Body of pancreas (tissue), 4 donors: ENCODE measurements at regions not wholly inside any gene's neighbourhood (a gene's known extent, or its start where the extent isn't known, plus 50 kb on each side); places are given as distances from the start of the nearest gene placed in this dataset.

Source experiments
- ATAC-seq: fragments of 150-250 bp; one replicate; pipeline ENCODE4 v1.9.1; 2016
- DNase-seq, 4 donors: peaks; one replicate each; pipeline ENCODE4 v3.0.0-alpha.2; 2019
- H3K27ac ChIP-seq, 4 donors: fragments of 200-600 bp; sonication (generic); 1 replicate in 3 of 4; 2 replicates in 1 of 4; pipeline versions ENCODE4 v1.5.1 to v1.6.1; 2016 to 2019; ENCODE audit warnings: mild to moderate bottlenecking in 1 of 4, mixed read lengths in 1 of 4, moderate library complexity in 1 of 4
- H3K27me3 ChIP-seq, 2 donors: fragments of 200-600 bp; sonication (generic); one replicate each; pipeline ENCODE4 v1.6.0; 2016; ENCODE audit warnings: mild to moderate bottlenecking in 1 of 2
- H3K36me3 ChIP-seq, 2 donors: fragments of 200-600 bp; sonication (generic); replicated peaks in 1 of 2; 2 replicates each; pipeline ENCODE4 v1.5.1; 2016; ENCODE audit warnings: low read depth in 2 of 2; ENCODE audit not compliant: insufficient read depth in 1 of 2
- H3K4me1 ChIP-seq: fragments of 200-600 bp; sonication (generic); one replicate; pipeline ENCODE4 v1.6.0; 2016
- H3K4me3 ChIP-seq, 2 donors: fragments of 200-600 bp; sonication (generic); 1 replicate in 1 of 2; 2 replicates in 1 of 2; pipeline ENCODE4 v1.5.1; 2016 to 2019
- H3K9me3 ChIP-seq, 3 donors: fragments of 200-600 bp; sonication (generic); 1 replicate in 2 of 3; 2 replicates in 1 of 3; pipeline ENCODE4 v1.5.1; 2016
- CTCF ChIP-seq, 7 experiments: fragments of 450-650 bp in 4 of 7; fragments of 200-600 bp in 3 of 7; sonication (generic) in 3 of 7; IDR thresholded peaks; one replicate each; pipeline ENCODE4 v1.5.1; 2016 to 2019; ENCODE audit warnings: antibody characterized with exemption in 7 of 7
- POLR2A ChIP-seq, 3 donors: fragments of 450-650 bp; IDR thresholded peaks; one replicate each; pipeline ENCODE4 v1.6.1; 2016; ENCODE audit warnings: antibody characterized with exemption in 3 of 3, mild to moderate bottlenecking in 2 of 3
- WGBS, 2 donors: methylation state at CpG; one replicate each; pipeline ENCODE4 v1.1.5; 2017; 5-methylcytosine and 5-hydroxymethylcytosine counted together
- intact Hi-C: fragments of 100-400 bp; cut with DNase I; formaldehyde crosslinking; loops from one replicate; pipeline ENCODE4 v1.15.1; 2023

DNA sequence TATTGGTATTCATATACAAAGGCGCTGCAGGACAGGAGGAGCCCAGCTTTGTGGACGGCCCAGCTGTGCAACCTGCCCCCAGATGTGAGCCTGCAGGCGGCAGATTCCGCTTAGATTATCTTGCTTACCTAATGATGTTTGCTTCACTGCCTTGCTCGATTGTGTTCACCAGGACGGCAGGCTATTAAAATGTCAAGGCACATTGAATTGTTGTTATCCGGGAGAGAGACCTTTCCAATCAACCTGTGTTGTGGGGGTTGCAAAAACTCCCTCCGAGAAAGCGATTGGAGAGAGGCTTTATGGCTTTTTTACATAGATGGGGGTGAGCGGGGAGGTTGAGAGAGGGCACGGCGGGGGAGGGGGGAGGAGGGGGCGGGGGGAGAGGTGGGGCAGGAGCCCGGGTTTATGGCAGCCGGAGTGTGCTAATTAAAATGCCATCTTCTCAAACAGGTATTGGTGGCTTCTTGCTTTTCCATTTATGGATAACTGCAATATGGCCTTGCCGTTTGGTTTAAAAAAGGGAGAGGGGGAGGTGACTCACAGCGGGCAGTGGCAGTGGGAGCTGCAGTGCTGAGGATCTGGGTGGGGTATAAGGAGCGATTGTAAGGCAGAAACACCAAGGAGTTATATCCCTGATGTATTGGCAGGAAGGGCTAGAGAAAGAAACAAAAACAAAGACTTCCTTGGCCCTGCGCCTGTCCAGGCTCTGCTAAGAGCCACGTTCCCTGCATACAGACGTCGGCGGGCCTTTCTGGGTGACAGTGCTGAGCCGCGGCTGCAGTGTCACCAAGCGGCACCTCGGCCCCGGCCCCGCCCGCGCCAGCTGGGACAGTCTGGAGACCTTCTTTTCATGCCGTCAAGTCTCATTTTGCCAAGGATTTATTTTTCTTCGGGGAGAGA, 97.2 kb downstream of the INSIG2 start:
- peak; percentile 69 to 79 (median 72) for DNase-seq
- Histone ChIP-seq H3K27ac (peak overlapping the region; percentile 68 to 83 (median 68)), H3K36me3 (no peaks in the 10 kb centered on the region), H3K4me3 (peak overlapping the region; percentile 16 to 64), H3K4me1 (peaks cover 9% of the 10 kb centered on the region), H3K9me3 (no peaks in the 10 kb centered on the region), H3K27me3 (no peaks in the 10 kb centered on the region)
- ATAC-seq, result peak; percentile 86
- TF ChIP-seq CTCF (IDR thresholded peaks at IDR 0.05) (no peak), POLR2A (IDR thresholded peaks at IDR 0.05) (no peak)
- 3 to 6% methylated on average over 32 to 33 of the region's 33 CpGs for WGBS, 2 donors
- intact Hi-C loops, result no loop called here

DNA sequence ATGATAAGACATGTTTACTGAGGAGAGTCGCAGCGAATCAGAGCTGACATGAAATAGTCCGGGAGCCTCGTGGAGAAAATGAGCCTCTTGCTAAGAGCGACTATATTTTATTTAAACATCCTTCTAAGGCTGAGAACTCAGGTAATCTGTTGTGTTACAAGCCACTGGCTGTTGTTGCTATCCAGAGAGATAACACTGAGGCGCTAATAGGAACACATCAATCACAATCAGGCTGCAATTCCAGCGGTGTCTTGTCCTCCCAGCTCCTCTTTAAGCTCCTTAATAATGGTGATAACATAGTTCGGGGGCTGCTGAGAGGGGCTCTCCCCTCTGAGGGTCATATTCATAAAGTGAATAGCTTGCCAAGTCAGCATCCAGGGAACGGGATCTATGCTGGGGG, 95.1 kb downstream of the INSIG2 start:
- DNase-seq (no peak), ATAC-seq (no peak)
- intact Hi-C loops, result no loop called here
- Histone ChIP-seq H3K36me3 (no peaks in the 10 kb centered on the region), H3K27ac (no peak overlapping the region), H3K4me1 (peaks cover 9% of the 10 kb centered on the region), H3K9me3 (no peaks in the 10 kb centered on the region), H3K4me3 (no peak overlapping the region), H3K27me3 (no peaks in the 10 kb centered on the region)
- 45 to 46% methylated on average over 9 of the region's 9 CpGs for WGBS, 2 donors
- no peak for TF ChIP-seq POLR2A (IDR thresholded peaks at IDR 0.05)
- TF ChIP-seq CTCF (IDR thresholded peaks at IDR 0.05), result no peak

GRCh38 chr2:118179445-118179844, 91.2 kb downstream of the INSIG2 start:
- DNase-seq (no peak), ATAC-seq (no peak)
- TF ChIP-seq POLR2A (IDR thresholded peaks at IDR 0.05) (no peak), CTCF (IDR thresholded peaks at IDR 0.05) (no peak)
- no peaks in the 10 kb centered on the region for H3K27me3 ChIP-seq
- intact Hi-C loops, result no loop called here
- H3K27ac ChIP-seq, result no peak overlapping the region
- H3K9me3 ChIP-seq, result no peaks in the 10 kb centered on the region
- peaks cover 7% of the 10 kb centered on the region for H3K4me1 ChIP-seq
- H3K36me3 ChIP-seq, result no peaks in the 10 kb centered on the region
- 87 to 94% methylated on average over 1 of the region's 1 CpG for WGBS, 2 donors
- H3K4me3 ChIP-seq, result no peak overlapping the region

GRCh38 chr2:118177884-118178283, 89.6 kb downstream of the INSIG2 start:
- intact Hi-C loops, result no loop called here
- 68 to 84% methylated on average over 2 of the region's 2 CpGs for WGBS, 2 donors
- ATAC-seq, result no peak

More at GRCh38 chr2:118177884-118178283, 89.6 kb downstream of the INSIG2 start:
- H3K27me3 ChIP-seq, result no peaks in the 10 kb centered on the region
- H3K9me3 ChIP-seq, result no peaks in the 10 kb centered on the region
- H3K36me3 ChIP-seq, result no peaks in the 10 kb centered on the region
- DNase-seq, result no peak
- H3K27ac ChIP-seq, result no peak overlapping the region
- H3K4me1 ChIP-seq, result peaks cover 7% of the 10 kb centered on the region
- TF ChIP-seq CTCF (IDR thresholded peaks at IDR 0.05) (no peak), POLR2A (IDR thresholded peaks at IDR 0.05) (no peak)
- no peak overlapping the region for H3K4me3 ChIP-seq
